Adrenal gland (tissue), 5 donors: ENCODE measurements at regions not wholly inside any gene's neighbourhood (a gene's known extent, or its start where the extent isn't known, plus 50 kb on each side); places are given as distances from the start of the nearest gene placed in this dataset.

ENCODE experiments used
- POLR2A ChIP-seq, 2 donors: fragments of 450-650 bp; IDR thresholded peaks; one replicate each; pipeline ENCODE4 v1.6.1; 2017; ENCODE audit warnings: antibody characterized with exemption in 2 of 2, mild to moderate bottlenecking in 2 of 2, moderate library complexity in 1 of 2
- TF ChIP-seq, protein P1 (sequence below), 6 experiments: fragments of 450-650 bp in 4 of 6; fragments of 200-600 bp in 2 of 6; sonication (generic) in 1 of 6; IDR thresholded peaks; 1 replicate in 5 of 6; 2 replicates in 1 of 6; pipeline versions ENCODE4 v1.5.1 to v1.8.0; 2016 to 2021; ENCODE audit warnings: antibody characterized with exemption in 6 of 6, mild to moderate bottlenecking in 2 of 6, moderate library complexity in 1 of 6
- donor health status: DM: no; HTN: no; CAD: no.

- TF ChIP-seq, protein P1, sequence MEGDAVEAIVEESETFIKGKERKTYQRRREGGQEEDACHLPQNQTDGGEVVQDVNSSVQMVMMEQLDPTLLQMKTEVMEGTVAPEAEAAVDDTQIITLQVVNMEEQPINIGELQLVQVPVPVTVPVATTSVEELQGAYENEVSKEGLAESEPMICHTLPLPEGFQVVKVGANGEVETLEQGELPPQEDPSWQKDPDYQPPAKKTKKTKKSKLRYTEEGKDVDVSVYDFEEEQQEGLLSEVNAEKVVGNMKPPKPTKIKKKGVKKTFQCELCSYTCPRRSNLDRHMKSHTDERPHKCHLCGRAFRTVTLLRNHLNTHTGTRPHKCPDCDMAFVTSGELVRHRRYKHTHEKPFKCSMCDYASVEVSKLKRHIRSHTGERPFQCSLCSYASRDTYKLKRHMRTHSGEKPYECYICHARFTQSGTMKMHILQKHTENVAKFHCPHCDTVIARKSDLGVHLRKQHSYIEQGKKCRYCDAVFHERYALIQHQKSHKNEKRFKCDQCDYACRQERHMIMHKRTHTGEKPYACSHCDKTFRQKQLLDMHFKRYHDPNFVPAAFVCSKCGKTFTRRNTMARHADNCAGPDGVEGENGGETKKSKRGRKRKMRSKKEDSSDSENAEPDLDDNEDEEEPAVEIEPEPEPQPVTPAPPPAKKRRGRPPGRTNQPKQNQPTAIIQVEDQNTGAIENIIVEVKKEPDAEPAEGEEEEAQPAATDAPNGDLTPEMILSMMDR (IDR thresholded peaks at IDR 0.05), result no peak
- TF ChIP-seq POLR2A (IDR thresholded peaks at IDR 0.05), result no peak
These were observed 92.5 kb upstream of the PITRM1 start for GRCh38 chr10:3265088-3265487.
